HepG2 (cell line): ENCODE measurements at regions not wholly inside any gene's neighbourhood (a gene's known extent, or its start where the extent isn't known, plus 50 kb on each side); places are given as distances from the start of the nearest gene placed in this dataset.

Experiments
- ATAC-seq: fragments of 200-7000 bp; cut with Tn5 transposase; 3 replicates; pipeline ENCODE4 v1.9.1; 2020; ENCODE audit warnings: mild to moderate bottlenecking, moderate library complexity
- BruUV-seq: library from RNA; stranded (reverse); fragments of 400-500 nt; replicated peaks from 2 replicates; lab custom pipeline; 2021; lab: Mats Ljungman, UMichigan
- CTCF ChIA-PET: fragments of 300-600 bp; formaldehyde crosslinking; extraction: SDS; loops from one replicate; lab custom pipeline; 2021; ENCODE audit warnings: low total read pairs, inconsistent platforms, low intra/inter-chr PET ratio; lab: Yijun Ruan, JAX
- POLR2A ChIA-PET: fragments of 350-600 bp; sonication (Branson Sonifier 250); formaldehyde crosslinking; loops from one replicate; lab custom pipeline; 2020; ENCODE audit warnings: antibody characterized with exemption, inconsistent platforms; lab: Yijun Ruan, JAX
- DNase-seq: peaks from one replicate; pipeline ENCODE4 v3.0.0-alpha.2; 2015; ENCODE audit warnings: low spot score
- FAIRE-seq: peaks from 3 replicates; lab custom pipeline; 2011; peaks lifted over from hg19 to GRCh38; lab: Jason Lieb, UNC
- H2AFZ ChIP-seq: one replicate; pipeline ENCODE4 v1.6.1; 2011; ENCODE audit warnings: low read length, inconsistent platforms
- H3K27ac ChIP-seq: fragments of 300-600 bp; 3 replicates; pipeline ENCODE4 v1.8.0; 2011; ENCODE audit warnings: mixed run types, mild to moderate bottlenecking, mixed read lengths, low read length, inconsistent platforms; ENCODE audit not compliant: insufficient read depth; ENCODE audit errors: extremely low read length
- H3K27me3 ChIP-seq, 2 experiments: fragments of 200-600 bp in 1 of 2; 2 replicates in 1 of 2; 3 replicates in 1 of 2; pipeline versions ENCODE4 v1.6.0 to v1.8.0; 2011; ENCODE audit warnings: low read length in 2 of 2, mild to moderate bottlenecking in 2 of 2, moderate library complexity in 2 of 2, inconsistent platforms in 1 of 2; ENCODE audit not compliant: insufficient read depth in 2 of 2, control insufficient read depth in 1 of 2
- H3K36me3 ChIP-seq, 2 experiments: fragments of 200-600 bp in 1 of 2; replicated peaks in 1 of 2; 2 replicates in 1 of 2; 3 replicates in 1 of 2; pipeline versions ENCODE4 v1.5.1 to v1.8.0; 2011; ENCODE audit warnings: low read length in 2 of 2, inconsistent platforms in 1 of 2; ENCODE audit not compliant: insufficient read depth in 2 of 2, control insufficient read depth in 1 of 2
- H3K4me1 ChIP-seq: 2 replicates; pipeline ENCODE4 v1.5.1; 2012; ENCODE audit warnings: low read length, inconsistent platforms; ENCODE audit not compliant: insufficient read depth
- H3K4me2 ChIP-seq: 2 replicates; pipeline ENCODE4 v1.6.0; 2011; ENCODE audit warnings: low read depth, low read length, inconsistent platforms
- H3K4me3 ChIP-seq, 3 experiments: fragments of 200-600 bp in 1 of 3; sonication (generic), shearing (Covaris generic) in 1 of 3; replicated peaks in 1 of 3; 2 replicates each; pipeline ENCODE4 v1.5.1; 2011 to 2016; ENCODE audit warnings: low read length in 3 of 3, inconsistent platforms in 2 of 3, low read depth in 2 of 3, mild to moderate bottlenecking in 2 of 3, control low read depth in 1 of 3, mixed read lengths in 1 of 3; ENCODE audit not compliant: insufficient read depth in 1 of 3
- H3K79me2 ChIP-seq: one replicate; pipeline ENCODE4 v1.6.1; 2011; ENCODE audit warnings: low read length, inconsistent platforms; ENCODE audit not compliant: insufficient read depth
- H3K9ac ChIP-seq: 2 replicates; pipeline ENCODE4 v1.6.0; 2011; ENCODE audit warnings: mild to moderate bottlenecking, low read depth, low read length, inconsistent platforms; ENCODE audit not compliant: insufficient read depth
- H3K9me3 ChIP-seq: 2 replicates; pipeline ENCODE4 v1.5.1; 2012; ENCODE audit warnings: mild to moderate bottlenecking, low read length
- H4K20me1 ChIP-seq: 2 replicates; pipeline ENCODE4 v1.6.0; 2011; ENCODE audit warnings: inconsistent platforms, mild to moderate bottlenecking, low read length, moderate library complexity; ENCODE audit not compliant: insufficient read depth
- AKNA ChIP-seq: sonication (generic); formaldehyde crosslinking; IDR thresholded peaks from 2 replicates; pipeline ENCODE4 v1.4.0; 2020; ENCODE audit warnings: missing genetic modification reagents, borderline replicate concordance
- KDM6A ChIP-seq: IDR thresholded peaks from 2 replicates; pipeline ENCODE4 v1.6.1; 2016; ENCODE audit warnings: low read depth
- NFE2 ChIP-seq: sonication (generic); formaldehyde crosslinking; IDR thresholded peaks from 2 replicates; pipeline ENCODE4 v1.4.0; 2020; ENCODE audit warnings: missing genetic modification reagents
- PBX3 ChIP-seq: sonication (generic); formaldehyde crosslinking; IDR thresholded peaks from 2 replicates; pipeline ENCODE4 v1.8.1; 2023; ENCODE audit warnings: missing genetic modification reagents, inconsistent platforms, borderline replicate concordance
- ZBTB34 ChIP-seq: sonication (generic); formaldehyde crosslinking; IDR thresholded peaks from 2 replicates; pipeline ENCODE4 v1.8.0; 2022; ENCODE audit warnings: mild to moderate bottlenecking, missing genetic modification reagents
- ZMYM3 ChIP-seq: sonication (generic); formaldehyde crosslinking; IDR thresholded peaks from 2 replicates; pipeline ENCODE4 v1.5.1; 2020; ENCODE audit warnings: mild to moderate bottlenecking, missing genetic modification reagents
- ZNF383 ChIP-seq: sonication (generic); formaldehyde crosslinking; IDR thresholded peaks from 2 replicates; pipeline ENCODE4 v1.4.0; 2020; ENCODE audit warnings: missing genetic modification reagents, mild to moderate bottlenecking, borderline replicate concordance
- ZNF781 ChIP-seq: sonication (generic); formaldehyde crosslinking; IDR thresholded peaks from 2 replicates; pipeline ENCODE4 v1.5.1; 2020; ENCODE audit warnings: borderline replicate concordance, mild to moderate bottlenecking, missing genetic modification reagents; ENCODE audit errors: not compliant biosample characterization
- WGBS: methylation state at CpG from one replicate; pipeline ENCODE4 v1.1.6; 2017; ENCODE audit warnings: low lambda C conversion rate; 5-methylcytosine and 5-hydroxymethylcytosine counted together
- in situ Hi-C: cut with HindIII; loops from 2 replicates; pipeline ENCODE4 v1.10.0; 2017; ENCODE audit warnings: low pct_unique_long_range_greater_than_20kb; ENCODE audit not compliant: extremely low pct_ligation_motif_present
- intact Hi-C: fragments of 100-400 bp; cut with micrococcal nuclease; formaldehyde crosslinking; loops from one replicate; pipeline ENCODE4 v1.10.0; 2022; ENCODE audit not compliant: unreplicated experiment
- TF ChIP-seq, protein P1 (sequence below): fragments of 450-650 bp; IDR thresholded peaks from 2 replicates; pipeline ENCODE4 v1.6.1; 2017; ENCODE audit warnings: mild to moderate bottlenecking
- TF ChIP-seq, protein P2 (sequence below): sonication (generic); formaldehyde crosslinking; IDR thresholded peaks from 2 replicates; pipeline ENCODE4 v1.5.0; 2020; ENCODE audit warnings: missing genetic modification reagents

DNA sequence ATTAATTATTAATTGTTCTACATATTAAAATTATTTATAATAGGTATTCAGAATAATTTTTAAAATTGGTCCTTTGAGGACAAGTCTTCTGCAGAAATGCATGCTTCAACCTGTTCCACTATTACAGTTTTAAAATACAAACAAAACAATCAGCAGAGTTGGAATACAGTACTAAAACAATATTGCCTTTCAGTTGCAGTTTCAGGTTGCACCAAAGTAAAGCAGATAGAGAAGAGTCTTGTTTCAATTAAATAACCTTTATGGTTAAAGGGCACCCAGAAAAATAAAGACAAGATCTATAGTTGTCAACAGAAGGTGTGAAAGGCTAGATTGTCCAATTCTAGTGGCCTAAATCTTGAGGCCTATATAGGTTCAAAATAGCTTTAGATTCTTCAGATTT lies 424.5 kb downstream of the FOXG1 start (continued):
- TF ChIP-seq AKNA (no peak), ZBTB34 (no peak)

DNA sequence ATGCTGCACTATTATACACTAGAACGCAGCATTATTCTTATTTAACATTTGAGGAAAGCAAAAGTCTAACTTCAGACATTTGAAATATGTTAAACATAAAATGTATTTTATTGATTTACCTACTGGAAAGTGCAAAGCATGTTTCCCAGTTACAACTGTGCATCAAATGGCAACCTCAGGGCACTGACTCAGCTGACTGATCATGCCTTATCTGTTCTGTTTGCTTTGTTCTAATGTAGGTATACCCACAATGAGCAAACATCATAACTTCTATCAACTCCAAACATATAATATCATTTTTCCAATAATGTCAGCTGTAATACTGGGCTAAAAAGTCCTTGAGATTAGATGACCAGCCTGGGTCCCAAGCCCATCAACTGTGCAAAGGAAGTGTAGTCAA lies 431.0 kb downstream of the FOXG1 start:
- no peaks in the 10 kb centered on the region for H4K20me1 ChIP-seq
- no peaks in the 10 kb centered on the region for H3K36me3 ChIP-seq
- no peak overlapping the region for H2AFZ ChIP-seq
- ATAC-seq (no peak), FAIRE-seq (no peak), DNase-seq (no peak)
- POLR2A ChIA-PET: no interaction called here
- H3K4me1 ChIP-seq: no peaks in the 10 kb centered on the region
- CTCF ChIA-PET: no interaction called here
- H3K9me3 ChIP-seq: peaks cover 82% of the 10 kb centered on the region
- H3K27me3 ChIP-seq: no peaks in the 10 kb centered on the region
- H3K79me2 ChIP-seq: no peaks in the 10 kb centered on the region
- no TSS peak for BruUV-seq
- H3K27ac ChIP-seq: no peak overlapping the region
- no peak overlapping the region for H3K9ac ChIP-seq
- no peak overlapping the region for H3K4me2 ChIP-seq
- WGBS: 3% methylated on average over 1 of the region's 1 CpG
- no peak overlapping the region for H3K4me3 ChIP-seq
- in situ Hi-C loops (no loop called here), intact Hi-C loops (no loop called here)
- TF ChIP-seq NFE2 (CRISPR knock-in tag) (no peak), ZMYM3 (CRISPR knock-in tag) (no peak), ZNF383 (no peak), KDM6A (CRISPR knock-in tag) (no peak), PBX3 (CRISPR knock-in tag) (no peak), ZNF781 (no peak)
- TF ChIP-seq, protein P1, sequence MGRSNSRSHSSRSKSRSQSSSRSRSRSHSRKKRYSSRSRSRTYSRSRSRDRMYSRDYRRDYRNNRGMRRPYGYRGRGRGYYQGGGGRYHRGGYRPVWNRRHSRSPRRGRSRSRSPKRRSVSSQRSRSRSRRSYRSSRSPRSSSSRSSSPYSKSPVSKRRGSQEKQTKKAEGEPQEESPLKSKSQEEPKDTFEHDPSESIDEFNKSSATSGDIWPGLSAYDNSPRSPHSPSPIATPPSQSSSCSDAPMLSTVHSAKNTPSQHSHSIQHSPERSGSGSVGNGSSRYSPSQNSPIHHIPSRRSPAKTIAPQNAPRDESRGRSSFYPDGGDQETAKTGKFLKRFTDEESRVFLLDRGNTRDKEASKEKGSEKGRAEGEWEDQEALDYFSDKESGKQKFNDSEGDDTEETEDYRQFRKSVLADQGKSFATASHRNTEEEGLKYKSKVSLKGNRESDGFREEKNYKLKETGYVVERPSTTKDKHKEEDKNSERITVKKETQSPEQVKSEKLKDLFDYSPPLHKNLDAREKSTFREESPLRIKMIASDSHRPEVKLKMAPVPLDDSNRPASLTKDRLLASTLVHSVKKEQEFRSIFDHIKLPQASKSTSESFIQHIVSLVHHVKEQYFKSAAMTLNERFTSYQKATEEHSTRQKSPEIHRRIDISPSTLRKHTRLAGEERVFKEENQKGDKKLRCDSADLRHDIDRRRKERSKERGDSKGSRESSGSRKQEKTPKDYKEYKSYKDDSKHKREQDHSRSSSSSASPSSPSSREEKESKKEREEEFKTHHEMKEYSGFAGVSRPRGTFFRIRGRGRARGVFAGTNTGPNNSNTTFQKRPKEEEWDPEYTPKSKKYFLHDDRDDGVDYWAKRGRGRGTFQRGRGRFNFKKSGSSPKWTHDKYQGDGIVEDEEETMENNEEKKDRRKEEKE: no peak
- TF ChIP-seq, protein P2, sequence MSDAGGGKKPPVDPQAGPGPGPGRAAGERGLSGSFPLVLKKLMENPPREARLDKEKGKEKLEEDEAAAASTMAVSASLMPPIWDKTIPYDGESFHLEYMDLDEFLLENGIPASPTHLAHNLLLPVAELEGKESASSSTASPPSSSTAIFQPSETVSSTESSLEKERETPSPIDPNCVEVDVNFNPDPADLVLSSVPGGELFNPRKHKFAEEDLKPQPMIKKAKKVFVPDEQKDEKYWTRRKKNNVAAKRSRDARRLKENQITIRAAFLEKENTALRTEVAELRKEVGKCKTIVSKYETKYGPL (CRISPR knock-in tag): no peak
